ENCODE measurements at regions not wholly inside any gene's neighbourhood (a gene's known extent, or its start where the extent isn't known, plus 50 kb on each side); places are given as distances from the start of the nearest gene placed in this dataset.

DNA sequence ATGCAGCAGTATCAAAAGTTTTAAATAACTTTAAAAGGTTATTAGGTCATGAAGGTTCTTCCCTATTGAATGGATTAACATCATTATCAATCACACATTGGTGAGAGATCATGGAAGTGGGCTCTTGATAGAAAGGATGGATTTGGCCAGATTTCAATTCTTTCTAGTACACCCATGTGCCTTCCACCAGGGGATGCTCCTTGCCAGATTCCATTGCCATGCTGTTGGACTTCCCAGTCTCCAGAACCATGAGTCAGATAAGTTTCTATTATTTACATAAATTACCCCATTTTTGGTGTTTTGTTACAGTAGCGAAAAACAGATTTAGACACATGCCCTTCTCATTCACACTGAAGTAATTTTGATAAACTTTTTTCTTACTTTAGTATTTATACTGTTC lies 1010.6 kb upstream of the C9orf72 start:
- TF ChIP-seq, protein P1, sequence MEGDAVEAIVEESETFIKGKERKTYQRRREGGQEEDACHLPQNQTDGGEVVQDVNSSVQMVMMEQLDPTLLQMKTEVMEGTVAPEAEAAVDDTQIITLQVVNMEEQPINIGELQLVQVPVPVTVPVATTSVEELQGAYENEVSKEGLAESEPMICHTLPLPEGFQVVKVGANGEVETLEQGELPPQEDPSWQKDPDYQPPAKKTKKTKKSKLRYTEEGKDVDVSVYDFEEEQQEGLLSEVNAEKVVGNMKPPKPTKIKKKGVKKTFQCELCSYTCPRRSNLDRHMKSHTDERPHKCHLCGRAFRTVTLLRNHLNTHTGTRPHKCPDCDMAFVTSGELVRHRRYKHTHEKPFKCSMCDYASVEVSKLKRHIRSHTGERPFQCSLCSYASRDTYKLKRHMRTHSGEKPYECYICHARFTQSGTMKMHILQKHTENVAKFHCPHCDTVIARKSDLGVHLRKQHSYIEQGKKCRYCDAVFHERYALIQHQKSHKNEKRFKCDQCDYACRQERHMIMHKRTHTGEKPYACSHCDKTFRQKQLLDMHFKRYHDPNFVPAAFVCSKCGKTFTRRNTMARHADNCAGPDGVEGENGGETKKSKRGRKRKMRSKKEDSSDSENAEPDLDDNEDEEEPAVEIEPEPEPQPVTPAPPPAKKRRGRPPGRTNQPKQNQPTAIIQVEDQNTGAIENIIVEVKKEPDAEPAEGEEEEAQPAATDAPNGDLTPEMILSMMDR (IDR thresholded peaks at IDR 0.05), result no peak
- no peak for TF ChIP-seq POLR2AphosphoS5 (IDR thresholded peaks at IDR 0.05)
- TF ChIP-seq POLR2A (IDR thresholded peaks at IDR 0.05), result no peak

Data from prostate gland (tissue), 2 donors.